Stimulated activated naive CD8-positive, alpha-beta T cell treated with anti-CD3 and anti-CD28 coated beads, Interleukin-15, Interleukin-2, amounts not matched to agents 100 U/mL and 50 U/mL, for 24 hours (primary cell): ENCODE measurements at regions not wholly inside any gene's neighbourhood (a gene's known extent, or its start where the extent isn't known, plus 50 kb on each side); places are given as distances from the start of the nearest gene placed in this dataset.
"Not testable (repeated sequence)": the region's sequence is repeated elsewhere in the genome, so short reads cannot be mapped to it uniquely, and the experiment has no call there.

Experiments used
- ATAC-seq: fragments of 150-1000 bp; cut with Tn5 transposase; one replicate; pipeline ENCODE4 v1.10.0; 2021
- DNase-seq: peaks from one replicate; pipeline ENCODE4 v3.0.0; 2021

DNA sequence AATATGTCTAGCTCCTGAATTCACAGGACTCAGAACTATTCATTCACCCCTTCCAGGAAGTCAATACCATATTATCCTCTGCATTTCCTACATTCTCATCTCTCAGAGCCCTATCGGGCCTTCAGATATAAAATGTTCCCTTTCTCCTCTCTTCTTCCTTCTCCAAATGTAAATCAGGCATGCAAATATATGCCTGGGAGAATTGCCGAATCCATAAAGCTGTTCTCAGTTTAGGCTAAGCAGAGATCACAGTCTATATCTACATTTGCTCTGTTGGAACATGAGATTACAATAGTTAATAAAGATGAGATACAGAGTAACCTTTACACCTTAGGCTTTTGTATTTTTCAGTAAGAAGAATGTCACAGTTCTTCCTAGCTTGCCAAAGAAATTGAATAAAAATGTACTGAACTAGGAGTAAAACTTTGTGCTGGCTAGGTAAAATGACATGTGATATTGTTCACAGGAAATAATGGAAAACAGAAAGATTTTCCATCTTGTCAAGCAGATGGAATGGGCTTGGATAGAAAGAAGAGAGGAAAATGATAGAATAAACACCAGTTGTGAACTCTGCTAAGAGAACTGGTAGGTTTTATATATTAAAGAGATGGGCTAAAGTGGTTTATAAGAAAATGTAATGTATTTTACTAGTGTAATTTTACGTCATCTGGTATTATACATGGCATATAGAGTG lies 161.5 kb downstream of the NRIP1 start:
- ATAC-seq: no peak
- no peak for DNase-seq

DNA sequence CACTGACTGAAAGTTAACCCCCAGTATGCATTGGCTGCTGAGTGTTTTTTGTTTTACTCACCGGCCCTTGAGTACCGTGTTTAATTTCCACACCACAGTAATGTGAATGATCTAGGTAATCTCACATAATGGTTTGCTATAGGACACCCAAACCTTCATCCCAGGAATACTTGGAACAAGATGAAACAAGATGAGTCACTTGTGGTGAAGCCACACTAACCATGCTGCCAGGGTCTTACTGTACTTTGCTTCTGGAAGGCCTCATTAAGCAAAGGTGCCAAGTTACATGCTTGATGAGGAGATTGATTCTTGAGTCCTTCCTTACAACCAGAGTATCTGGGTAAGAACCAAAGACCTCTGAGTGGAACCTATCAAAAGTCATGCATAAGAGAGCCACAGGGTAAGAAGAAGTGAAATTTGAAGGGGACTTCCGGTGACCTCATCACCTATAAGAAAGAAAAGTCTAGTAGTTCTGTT lies 163.3 kb downstream of the NRIP1 start:
- ATAC-seq: peak; percentile 77
- DNase-seq: no peak

DNA sequence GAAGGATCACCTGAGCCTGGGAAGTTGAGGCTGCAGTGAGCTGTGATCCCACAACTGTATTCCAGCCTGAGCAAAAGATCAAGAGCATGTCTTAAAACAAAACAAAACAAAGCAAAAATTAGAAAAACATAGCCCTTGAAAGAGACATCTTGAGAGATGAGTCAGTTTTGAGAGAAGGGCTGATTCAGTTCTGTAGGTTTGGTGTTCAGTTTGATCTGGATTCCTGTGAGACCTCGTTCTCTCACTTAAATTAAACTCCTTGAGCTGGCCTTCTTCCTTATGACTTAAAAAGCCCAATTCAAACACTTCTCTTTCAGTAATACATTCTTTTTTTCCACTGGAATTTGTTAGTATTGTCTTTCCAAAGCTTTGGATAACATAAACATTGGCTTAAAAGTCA lies 164.2 kb downstream of the NRIP1 start:
- no peak for ATAC-seq
- DNase-seq: no peak

DNA sequence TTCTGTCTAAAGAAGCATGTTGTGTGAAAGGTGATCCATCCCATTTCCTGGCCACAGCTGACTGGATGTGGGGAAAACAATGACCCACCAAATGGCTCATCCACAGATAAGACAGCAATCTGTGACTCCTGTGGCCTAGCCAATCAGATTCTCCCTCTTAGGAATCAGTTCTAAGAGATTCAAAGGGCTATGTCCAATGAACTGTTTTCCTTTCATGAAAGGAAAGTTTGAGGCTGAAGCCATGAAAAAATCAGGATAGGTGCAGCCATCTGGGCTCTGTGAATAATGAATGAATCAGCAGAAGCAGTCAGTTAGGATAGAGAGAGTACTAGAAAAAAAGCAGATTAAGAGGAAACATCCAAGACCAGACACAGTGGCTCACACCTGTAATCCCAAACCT lies 164.7 kb downstream of the NRIP1 start:
- no peak for ATAC-seq
- DNase-seq: no peak

DNA sequence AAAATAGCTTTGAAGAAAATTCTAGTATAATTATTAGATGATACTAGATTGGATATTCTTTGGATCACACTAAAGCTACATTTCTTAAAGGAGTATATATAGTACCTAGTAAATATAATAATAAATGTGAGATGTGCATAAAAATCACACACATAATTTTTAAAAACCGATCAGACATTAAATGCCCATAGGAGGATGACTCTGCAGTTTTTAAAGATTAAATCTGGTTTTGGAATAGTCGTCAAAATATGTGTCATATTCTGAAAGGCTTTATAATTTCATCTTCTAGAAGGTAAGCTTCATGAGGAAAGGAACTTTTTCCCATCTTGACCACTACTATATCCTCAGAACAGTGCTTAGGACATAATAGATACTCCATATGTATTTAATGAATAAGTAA lies 169.0 kb downstream of the NRIP1 start:
- ATAC-seq: no peak

DNA sequence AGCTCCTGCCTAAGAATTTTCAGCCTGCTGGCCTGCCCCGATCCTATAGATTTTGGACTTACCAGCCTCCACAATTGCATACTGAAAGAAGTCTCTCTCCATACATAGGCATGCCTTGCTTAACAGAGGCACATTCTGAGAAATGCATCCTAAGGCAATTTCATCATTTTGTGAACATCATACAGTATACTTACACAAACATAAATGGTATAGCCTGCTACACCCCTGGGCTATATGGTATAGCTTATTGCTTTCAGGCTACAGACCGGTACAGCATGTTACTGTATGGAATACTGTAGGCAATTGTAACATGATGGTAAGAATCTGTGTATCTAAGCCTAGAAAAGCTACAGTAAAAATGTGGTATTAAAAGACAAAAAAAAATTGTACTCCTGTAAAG lies 174.7 kb downstream of the NRIP1 start:
- DNase-seq: no peak
- ATAC-seq: no peak

More for the DNA sequence above, 169.0 kb downstream of the NRIP1 start:
- DNase-seq: no peak

DNA sequence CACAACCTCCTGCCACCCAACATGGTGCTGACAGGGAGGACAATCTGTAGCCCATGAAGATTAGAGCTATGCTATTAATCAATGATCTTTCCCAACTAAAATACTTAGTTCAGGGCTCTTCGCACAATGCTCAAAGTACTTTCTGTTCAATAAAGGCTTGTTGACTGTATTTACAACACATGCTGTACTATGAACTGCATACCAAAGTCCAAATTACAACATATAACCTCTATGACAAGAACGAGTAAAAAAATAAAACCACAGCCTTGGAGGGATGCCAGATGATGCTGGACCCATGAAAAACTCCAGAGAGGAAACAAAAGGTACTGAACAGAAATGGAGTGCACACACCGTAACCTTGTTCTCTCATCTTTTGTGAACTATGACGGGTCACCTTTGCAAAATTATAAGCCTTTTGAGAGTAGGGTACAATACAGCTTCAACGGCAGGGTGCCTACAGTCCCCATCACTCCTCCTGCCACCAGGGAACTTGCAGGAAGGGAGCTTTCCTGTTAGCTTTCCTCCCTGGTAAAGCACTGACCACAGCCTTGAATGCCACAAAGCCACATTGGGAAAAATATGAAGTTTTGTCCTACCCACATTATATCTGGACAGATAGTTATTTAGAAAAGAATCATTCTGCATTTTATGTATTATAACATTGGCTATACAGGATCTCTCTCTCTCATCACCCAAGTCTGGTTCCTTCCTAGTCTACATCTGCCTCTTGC lies 175.6 kb downstream of the NRIP1 start:
- DNase-seq (no peak), ATAC-seq (no peak)

DNA sequence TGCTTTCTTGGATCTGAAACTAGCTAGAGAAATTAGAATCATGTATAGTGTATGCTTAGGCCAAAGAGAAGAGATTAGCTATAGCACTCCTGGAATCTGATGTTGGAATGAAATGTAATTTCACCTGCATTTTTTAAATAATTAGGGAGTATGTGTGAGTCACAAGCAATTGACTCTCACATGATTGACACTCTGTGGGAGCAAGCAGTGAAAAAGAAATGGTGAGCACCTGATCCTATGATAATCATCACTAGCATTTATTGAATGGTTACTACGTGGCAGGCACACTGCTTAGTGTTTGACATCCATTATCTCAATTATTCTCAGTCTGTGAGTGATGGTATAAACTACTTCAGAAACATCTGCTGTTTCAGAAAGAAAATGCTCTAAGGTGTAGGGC lies 176.6 kb downstream of the NRIP1 start:
- ATAC-seq: no peak
- DNase-seq: no peak

DNA sequence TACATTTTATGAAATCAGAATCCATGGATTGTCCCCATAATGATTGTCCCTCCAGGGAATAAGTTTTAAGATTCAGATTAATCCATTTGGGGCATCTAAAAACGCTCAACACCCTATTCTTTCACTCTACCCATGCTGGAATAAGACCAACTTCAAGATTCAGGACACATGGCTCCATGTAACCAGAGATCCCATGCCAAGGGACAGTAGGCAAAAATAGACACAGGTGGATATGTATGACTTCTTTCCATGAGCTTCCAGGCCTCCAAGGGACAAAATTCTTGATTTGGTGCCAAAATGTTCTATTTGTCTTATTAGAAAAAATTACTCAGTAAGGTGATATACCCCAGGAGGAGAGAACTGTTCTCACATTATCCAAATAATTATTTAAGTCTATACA lies 178.8 kb downstream of the NRIP1 start:
- no peak for DNase-seq

DNA sequence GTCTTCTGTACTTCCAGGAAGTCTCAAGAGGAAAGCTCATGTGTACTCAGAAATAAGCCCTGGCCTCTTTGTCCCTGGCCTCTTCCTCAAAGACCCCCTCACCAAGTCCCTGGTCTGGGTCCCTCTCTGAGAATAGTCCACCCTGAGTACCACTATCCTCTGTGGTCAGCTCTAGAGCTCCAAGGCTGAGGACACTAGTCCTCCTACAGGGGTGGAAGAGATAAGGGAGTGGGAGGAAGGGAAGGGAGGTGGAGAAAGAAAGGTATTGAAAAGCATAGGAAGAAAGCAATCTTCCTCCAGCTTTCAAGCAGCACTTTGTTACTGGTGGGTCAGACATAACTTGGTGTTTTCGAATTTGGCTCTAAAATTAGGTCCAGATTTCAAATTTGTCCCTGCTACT lies 181.4 kb downstream of the NRIP1 start:
- DNase-seq: no peak

More for the DNA sequence above, 178.8 kb downstream of the NRIP1 start:
- ATAC-seq: no peak

DNA sequence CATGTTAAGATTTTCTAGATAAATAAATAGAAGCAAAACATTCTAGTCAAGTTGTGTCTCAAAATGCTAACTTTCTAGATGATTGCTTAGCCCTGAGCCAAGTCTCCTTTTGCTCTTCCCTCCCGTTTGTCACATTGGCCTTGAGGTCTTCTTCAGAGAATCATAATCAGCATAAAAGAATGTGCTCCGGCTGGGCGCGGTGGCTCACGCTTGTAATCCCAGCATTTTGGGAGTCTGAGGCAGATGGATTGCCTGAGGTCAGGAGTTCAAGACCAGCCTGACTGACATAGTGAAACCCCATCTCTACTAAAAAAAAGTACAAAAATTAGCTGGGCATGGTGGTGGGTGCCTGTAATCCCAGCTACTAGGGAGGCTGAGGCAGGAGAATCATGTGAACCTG lies 182.3 kb downstream of the NRIP1 start:
- not testable (repeated sequence) for DNase-seq, ATAC-seq

More for the DNA sequence above, 181.4 kb downstream of the NRIP1 start:
- ATAC-seq: no peak

DNA sequence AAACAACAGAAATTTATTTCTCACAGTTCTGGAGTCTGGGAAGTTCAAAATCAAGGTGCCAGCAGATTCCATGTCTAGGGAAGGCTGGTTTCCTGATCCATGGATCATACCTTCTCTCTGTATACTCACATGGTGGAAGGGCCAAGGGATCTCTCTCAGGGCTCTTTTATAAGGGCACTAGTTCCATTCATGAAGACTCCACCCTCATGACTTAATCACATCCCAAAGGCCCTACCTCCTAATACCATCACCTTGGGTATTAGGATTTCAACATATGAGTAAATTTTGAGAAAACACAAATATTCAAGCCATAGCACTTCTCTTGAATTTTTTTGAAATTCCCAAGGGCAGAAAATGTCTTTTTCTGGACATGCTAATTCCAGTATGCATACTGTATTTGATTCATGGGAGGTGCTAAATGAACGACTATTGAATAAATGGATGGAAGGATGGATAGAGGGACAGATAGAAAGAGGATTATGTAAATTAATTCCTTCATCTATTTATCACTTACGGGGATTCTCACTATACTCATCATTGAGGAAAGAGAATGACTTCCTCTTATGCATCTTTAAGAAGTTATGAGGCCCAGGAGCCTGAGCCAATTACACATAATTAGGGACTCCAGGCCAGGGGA lies 182.8 kb downstream of the NRIP1 start:
- ATAC-seq: no peak

DNA sequence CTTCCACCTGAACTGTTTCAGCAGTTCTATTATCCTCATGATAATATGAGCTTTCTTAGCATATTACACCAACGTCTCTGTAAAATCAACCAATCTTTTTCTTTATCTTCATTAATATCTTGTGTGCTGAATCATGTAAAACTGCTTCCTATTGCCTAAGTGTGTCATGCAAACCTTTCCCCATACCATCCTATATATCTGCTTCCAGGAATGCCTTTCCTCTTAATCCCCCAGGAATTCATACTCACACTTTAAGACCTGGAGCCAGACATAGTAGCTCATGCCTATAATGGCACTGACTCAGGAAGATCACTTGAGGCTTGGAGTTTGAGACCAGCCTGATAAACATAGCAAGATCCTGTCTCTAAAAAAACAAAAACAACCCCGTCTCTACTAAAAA lies 183.9 kb downstream of the NRIP1 start:
- no peak for ATAC-seq
- no peak for DNase-seq

More for the DNA sequence above, 182.8 kb downstream of the NRIP1 start:
- no peak for DNase-seq

DNA sequence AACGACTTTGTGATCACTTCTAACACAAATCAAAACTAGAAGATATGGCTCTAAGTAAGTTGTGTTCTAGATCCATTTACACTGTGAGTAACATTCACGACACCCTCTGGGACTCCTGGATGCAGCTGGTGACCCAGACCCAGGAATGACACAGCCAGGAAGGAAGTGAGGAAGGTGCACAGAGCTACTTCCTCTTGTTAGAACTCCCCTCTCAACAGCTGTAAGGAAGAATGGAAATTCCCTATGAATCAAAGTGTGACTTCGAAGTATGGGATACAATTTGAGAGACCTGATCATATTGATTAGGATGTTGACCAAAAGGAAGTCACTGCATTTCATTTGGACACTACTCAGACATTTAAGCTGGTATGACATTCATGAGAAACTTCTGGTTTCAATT lies 185.3 kb downstream of the NRIP1 start:
- DNase-seq: no peak
- ATAC-seq: no peak

DNA sequence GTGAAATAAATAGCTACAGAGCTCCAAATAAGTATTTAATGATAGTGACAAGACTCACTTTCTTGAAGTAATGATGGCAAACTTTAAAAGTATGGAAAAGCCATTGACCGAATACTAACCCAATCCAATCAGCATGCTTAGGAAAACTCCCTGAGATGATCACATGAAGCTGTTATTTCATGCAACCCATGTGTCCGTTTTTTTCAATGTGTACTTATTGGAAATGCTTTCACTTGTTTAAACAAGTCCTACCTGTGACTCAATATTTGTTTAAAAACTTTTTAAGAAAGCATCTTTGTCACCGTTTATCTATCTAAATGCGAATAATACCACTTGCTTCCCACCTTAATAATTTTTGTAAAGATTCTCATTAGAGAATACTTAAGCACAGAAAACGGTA lies 185.8 kb downstream of the NRIP1 start:
- no peak for DNase-seq
- ATAC-seq: no peak

DNA sequence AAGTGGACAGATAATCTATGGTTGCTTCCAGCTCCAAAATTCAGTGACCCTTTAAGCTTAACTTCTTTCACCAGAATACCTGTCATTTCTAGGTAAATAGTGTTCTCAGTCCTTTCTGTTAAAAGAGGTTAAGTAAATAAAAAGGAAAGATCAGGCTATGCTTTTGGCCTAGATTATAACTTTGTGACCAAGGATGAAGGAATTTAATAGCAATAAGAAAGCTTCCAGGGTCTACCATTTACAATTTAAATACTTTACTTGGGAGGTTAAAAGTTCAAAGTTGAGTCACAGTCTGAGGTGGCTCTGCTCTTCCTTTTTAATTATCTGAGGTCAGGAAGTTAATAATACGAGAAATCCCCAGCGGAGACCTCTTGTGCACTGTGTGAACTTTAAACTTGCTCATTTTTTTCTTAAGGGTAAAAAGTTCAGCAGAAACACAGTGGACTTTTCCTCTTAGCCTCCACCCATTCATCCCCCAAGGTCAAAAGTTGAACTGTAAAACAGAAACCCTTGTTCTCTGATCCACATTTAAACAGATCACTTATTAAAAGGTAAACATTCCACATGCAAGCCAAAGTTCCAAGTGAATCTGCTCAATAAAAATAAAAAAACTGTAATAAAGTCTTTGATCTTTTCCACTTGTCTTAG lies 187.1 kb downstream of the NRIP1 start:
- DNase-seq: no peak
- ATAC-seq: no peak

DNA sequence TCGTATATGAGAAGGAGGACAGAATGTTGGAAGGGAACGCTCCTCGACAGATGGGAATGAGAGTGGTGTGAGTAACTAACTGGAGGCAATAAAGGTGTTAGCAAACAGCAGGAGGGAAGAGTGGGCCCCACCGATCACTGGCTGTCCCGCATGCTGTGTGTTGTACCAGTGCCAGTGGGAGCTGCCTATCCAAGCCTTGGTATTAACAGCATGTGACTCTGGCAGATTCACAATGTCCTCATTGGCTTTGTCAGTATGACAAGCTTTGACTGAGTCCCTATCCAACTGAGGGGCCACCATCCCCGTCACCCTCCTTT lies 188.3 kb downstream of the NRIP1 start:
- DNase-seq (no peak), ATAC-seq (no peak)

DNA sequence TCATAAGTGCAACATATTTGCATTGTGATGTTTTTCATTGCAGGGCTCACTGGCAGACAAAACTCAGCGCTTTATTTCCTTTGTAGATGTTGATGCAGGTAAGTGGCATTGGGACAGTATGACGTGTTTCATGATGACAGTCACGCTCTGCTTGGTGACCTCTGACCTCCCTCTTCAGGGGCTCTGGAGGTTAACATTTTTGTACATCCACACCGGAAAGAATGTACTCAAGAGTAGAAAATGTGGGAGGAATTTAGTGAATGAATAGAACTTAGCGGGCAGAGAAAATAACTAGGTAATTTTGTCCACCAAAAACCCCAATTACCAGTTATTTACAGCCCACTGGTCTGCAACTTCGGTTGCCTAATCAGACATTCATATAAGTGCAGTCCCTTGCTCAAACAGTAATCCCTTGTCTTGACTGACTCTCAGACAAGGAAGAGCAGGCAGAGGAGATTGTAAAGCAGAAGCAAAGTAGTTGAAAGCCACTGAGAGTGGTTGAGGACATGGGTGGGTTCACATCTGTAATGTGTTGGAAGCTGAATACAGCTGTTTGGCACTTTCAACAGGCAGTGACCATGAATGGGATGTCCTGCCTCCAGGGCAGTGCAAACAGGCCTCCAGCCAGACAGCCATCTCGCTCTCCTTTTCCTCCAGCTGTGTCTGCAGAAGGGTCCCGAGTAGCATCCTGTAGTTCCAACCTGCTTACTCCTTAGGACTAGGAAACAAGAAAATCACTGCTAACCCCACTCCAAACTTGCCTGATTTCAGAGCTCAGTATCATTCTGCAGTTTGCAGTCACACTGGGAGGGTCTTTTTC lies 188.9 kb downstream of the NRIP1 start:
- DNase-seq (no peak), ATAC-seq (peak; percentile 22)

DNA sequence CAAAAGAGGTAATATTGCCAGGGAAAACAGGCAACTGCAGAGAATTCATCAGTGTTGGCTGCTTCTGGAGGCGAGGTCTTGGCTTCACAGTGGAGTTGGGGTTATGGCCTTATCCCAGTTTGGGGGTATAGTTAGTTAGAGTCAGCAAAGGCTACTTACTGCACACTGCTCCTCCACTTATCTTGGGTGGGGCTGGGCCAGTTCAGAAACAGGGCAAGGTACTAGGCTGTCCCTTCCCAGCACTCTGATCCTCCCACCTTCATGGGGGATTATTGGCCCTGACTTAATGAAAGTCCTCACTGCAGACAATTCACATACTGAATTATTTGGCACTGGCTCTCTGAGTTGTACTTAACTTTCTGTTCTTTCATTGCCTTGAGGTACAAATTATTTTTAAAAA lies 189.6 kb downstream of the NRIP1 start:
- ATAC-seq: no peak
- no peak for DNase-seq

DNA sequence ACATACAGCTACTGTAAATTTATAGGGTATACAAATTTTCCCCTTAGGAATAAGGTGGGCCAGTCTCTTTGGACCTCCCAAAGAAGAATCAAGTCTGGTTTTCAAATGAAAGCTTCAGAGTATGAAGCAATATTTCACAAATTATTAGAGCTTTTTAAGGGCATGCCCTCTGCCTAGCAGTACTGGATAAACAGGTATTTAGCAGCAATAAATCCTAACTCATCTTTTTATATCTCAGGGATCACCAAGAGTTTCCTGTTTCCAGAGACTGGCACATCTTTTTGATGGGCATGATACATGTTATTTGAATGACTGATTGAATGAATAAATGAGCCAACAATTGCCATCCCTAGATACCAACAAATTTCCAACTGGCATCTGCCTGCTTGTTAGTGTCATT lies 190.4 kb downstream of the NRIP1 start:
- ATAC-seq (no peak), DNase-seq (no peak)

DNA sequence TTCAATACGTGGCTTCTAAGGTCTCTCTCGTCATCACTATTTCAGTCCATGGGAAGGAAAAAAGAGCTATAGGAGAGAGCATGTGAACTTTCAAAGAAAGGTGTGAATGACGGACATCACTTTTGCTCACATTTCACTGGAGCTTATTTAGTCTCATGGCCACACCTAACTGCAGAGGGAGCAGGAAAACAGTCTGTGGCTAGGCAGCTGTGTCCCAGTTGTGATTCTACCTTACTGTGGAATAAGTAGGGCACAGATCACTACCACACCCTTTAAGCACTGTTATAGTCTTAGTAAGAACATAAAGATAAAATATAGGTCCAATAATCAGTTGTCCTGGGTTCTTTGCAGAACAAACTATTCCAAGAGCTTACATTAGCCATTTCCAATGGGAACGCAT lies 192.9 kb downstream of the NRIP1 start:
- DNase-seq (no peak), ATAC-seq (no peak)

DNA sequence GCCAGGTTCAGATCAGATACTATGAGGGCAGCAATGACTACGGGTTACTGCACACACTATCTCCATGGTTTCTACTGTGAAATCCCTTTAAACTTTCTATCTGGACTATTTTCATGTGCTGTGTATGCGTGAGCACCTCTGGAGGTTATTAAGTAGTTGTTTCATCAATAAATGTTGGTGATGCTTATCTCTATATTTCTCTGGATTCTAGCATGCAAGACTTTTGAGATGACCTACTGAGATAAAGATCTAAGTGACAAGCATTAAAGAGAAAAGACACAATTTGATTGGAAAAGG lies 194.0 kb downstream of the NRIP1 start:
- ATAC-seq: no peak
- no peak for DNase-seq
